K562 (cell line): ENCODE measurements at regions not wholly inside any gene's neighbourhood (a gene's known extent, or its start where the extent isn't known, plus 50 kb on each side); places are given as distances from the start of the nearest gene placed in this dataset.

Experiments
- CBX1 ChIP-seq: sonication (generic); IDR thresholded peaks from 2 replicates; pipeline ENCODE4 v1.6.1; 2016; ENCODE audit warnings: antibody characterized with exemption, low read depth, mild to moderate bottlenecking
- CHD2 ChIP-seq: IDR thresholded peaks from 2 replicates; pipeline ENCODE4 v1.6.1; 2011; ENCODE audit warnings: low read depth, low read length
- EGR1 ChIP-seq: fragments of 450-650 bp; conservative IDR thresholded peaks from 2 replicates; pipeline ENCODE4 v1.6.1; 2017; ENCODE audit warnings: mild to moderate bottlenecking
- FOXK1 ChIP-seq: sonication (generic); formaldehyde crosslinking; IDR thresholded peaks from 2 replicates; pipeline ENCODE4 v1.8.0; 2022; ENCODE audit warnings: missing genetic modification reagents, mild to moderate bottlenecking, borderline replicate concordance
- MIER1 ChIP-seq: fragments of 450-650 bp; IDR thresholded peaks from 2 replicates; pipeline ENCODE4 v1.6.1; 2016; ENCODE audit warnings: antibody characterized with exemption, mild to moderate bottlenecking, low read depth
- MYNN ChIP-seq, 2 experiments: sonication (generic); formaldehyde crosslinking in 1 of 2; IDR thresholded peaks; 2 replicates each; pipeline versions ENCODE4 v1.5.0 to v1.6.1; 2016 to 2020; ENCODE audit warnings: antibody characterized with exemption in 1 of 2, missing genetic modification reagents in 1 of 2
- POLR2A ChIP-seq: fragments of 450-650 bp; conservative IDR thresholded peaks from 2 replicates; pipeline ENCODE4 v1.6.1; 2016
- PYGO2 ChIP-seq: fragments of 450-650 bp; IDR thresholded peaks from 2 replicates; pipeline ENCODE4 v1.6.1; 2016; ENCODE audit warnings: mild to moderate bottlenecking, missing genetic modification characterization, moderate library complexity, missing compliant biosample characterization
- SMAD1 ChIP-seq: fragments of 150-350 bp; IDR thresholded peaks from 2 replicates; pipeline ENCODE4 v1.6.1; 2014; ENCODE audit warnings: low read length, low read depth; ENCODE audit not compliant: partially characterized antibody
- SP2 ChIP-seq: IDR thresholded peaks from 2 replicates; pipeline ENCODE4 v1.6.1; 2011; ENCODE audit warnings: mild to moderate bottlenecking, low read depth, low read length, moderate library complexity; ENCODE audit not compliant: poor library complexity, severe bottlenecking; ENCODE audit errors: extremely low read depth
- TF ChIP-seq, protein P1 (sequence below): sonication (generic); formaldehyde crosslinking; IDR thresholded peaks from 2 replicates; pipeline ENCODE4 v1.8.0; 2022; ENCODE audit warnings: mild to moderate bottlenecking, low read depth, missing genetic modification reagents
- TF ChIP-seq, protein P2 (sequence below): IDR thresholded peaks from 2 replicates; pipeline ENCODE4 v1.6.1; 2016; ENCODE audit warnings: missing genetic modification characterization, missing compliant biosample characterization
- TF ChIP-seq, protein P3 (sequence below): fragments of 200-800 bp; sonication (Bioruptor generic); IDR thresholded peaks from 2 replicates; pipeline ENCODE4 v1.6.1; 2017; ENCODE audit warnings: missing genetic modification characterization, missing compliant biosample characterization
- TF ChIP-seq, protein P4 (sequence below): fragments of 450-650 bp; IDR thresholded peaks from 2 replicates; pipeline ENCODE4 v1.6.1; 2017; ENCODE audit warnings: mild to moderate bottlenecking, moderate library complexity

DNA sequence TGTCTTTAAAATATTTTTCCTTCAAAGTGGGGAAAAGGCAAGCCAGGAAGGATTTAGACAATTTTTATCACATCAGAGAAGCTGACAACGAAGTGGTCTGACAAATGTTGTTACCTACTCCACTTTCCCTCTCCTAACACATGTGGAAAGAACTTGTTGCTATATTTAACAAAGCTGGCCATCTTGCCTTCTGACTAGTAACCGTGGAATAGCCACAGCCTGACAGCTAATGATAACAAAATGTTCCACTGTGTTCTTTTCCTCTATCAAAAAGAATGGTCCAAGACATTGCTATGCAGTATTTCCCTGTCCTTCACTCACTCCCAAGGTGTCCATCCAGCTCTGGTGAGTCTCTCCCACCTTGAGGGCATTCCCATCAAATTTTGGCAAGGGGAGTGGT lies 481.4 kb upstream of the THBS1 start:
- TF ChIP-seq, protein P1, sequence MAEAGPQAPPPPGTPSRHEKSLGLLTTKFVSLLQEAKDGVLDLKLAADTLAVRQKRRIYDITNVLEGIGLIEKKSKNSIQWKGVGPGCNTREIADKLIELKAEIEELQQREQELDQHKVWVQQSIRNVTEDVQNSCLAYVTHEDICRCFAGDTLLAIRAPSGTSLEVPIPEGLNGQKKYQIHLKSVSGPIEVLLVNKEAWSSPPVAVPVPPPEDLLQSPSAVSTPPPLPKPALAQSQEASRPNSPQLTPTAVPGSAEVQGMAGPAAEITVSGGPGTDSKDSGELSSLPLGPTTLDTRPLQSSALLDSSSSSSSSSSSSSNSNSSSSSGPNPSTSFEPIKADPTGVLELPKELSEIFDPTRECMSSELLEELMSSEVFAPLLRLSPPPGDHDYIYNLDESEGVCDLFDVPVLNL, result no peak
- TF ChIP-seq MIER1, result no peak
- no peak for TF ChIP-seq CHD2
- TF ChIP-seq CBX1, result no peak
- no peak for TF ChIP-seq SP2
- TF ChIP-seq, protein P2, sequence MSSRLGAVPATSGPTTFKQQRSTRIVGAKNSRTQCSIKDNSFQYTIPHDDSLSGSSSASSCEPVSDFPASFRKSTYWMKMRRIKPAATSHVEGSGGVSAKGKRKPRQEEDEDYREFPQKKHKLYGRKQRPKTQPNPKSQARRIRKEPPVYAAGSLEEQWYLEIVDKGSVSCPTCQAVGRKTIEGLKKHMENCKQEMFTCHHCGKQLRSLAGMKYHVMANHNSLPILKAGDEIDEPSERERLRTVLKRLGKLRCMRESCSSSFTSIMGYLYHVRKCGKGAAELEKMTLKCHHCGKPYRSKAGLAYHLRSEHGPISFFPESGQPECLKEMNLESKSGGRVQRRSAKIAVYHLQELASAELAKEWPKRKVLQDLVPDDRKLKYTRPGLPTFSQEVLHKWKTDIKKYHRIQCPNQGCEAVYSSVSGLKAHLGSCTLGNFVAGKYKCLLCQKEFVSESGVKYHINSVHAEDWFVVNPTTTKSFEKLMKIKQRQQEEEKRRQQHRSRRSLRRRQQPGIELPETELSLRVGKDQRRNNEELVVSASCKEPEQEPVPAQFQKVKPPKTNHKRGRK (tag), result no peak
- TF ChIP-seq, protein P3, sequence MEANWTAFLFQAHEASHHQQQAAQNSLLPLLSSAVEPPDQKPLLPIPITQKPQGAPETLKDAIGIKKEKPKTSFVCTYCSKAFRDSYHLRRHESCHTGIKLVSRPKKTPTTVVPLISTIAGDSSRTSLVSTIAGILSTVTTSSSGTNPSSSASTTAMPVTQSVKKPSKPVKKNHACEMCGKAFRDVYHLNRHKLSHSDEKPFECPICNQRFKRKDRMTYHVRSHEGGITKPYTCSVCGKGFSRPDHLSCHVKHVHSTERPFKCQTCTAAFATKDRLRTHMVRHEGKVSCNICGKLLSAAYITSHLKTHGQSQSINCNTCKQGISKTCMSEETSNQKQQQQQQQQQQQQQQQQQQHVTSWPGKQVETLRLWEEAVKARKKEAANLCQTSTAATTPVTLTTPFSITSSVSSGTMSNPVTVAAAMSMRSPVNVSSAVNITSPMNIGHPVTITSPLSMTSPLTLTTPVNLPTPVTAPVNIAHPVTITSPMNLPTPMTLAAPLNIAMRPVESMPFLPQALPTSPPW (CRISPR knock-in tag), result no peak
- no peak for TF ChIP-seq POLR2A
- no peak for TF ChIP-seq EGR1
- no peak for TF ChIP-seq MYNN (IDR thresholded peaks at IDR 0.05)
- no peak for TF ChIP-seq MYNN (CRISPR knock-in tag; IDR thresholded peaks at IDR 0.05)
- no peak for TF ChIP-seq FOXK1 (CRISPR knock-in tag)
- TF ChIP-seq PYGO2 (tag), result no peak
- TF ChIP-seq, protein P4, sequence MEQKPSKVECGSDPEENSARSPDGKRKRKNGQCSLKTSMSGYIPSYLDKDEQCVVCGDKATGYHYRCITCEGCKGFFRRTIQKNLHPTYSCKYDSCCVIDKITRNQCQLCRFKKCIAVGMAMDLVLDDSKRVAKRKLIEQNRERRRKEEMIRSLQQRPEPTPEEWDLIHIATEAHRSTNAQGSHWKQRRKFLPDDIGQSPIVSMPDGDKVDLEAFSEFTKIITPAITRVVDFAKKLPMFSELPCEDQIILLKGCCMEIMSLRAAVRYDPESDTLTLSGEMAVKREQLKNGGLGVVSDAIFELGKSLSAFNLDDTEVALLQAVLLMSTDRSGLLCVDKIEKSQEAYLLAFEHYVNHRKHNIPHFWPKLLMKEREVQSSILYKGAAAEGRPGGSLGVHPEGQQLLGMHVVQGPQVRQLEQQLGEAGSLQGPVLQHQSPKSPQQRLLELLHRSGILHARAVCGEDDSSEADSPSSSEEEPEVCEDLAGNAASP, result no peak
- TF ChIP-seq SMAD1, result no peak
